ENCODE measurements at regions not wholly inside any gene's neighbourhood (a gene's known extent, or its start where the extent isn't known, plus 50 kb on each side); places are given as distances from the start of the nearest gene placed in this dataset.

DNA sequence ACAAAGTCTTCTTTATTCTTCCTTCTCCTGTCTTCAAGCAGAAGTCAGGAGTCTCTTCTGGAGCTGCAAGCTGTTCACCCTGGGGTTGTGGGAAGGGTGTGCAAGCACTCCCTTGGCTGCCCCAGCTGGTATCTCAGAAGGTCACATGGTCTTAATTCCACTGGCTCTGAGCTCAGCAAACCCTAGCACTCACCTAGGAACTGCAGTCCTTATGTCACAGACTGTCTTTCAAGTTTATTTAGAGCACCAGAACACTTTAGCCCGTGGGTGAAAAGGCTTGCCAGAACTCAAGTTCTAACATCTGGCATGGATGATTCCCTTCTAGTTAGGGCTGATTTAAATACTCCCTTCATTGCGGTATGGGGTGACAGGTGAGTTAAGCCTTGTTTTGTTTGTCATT, 379.0 kb downstream of the CCER1 start:
- TF ChIP-seq, protein P1, sequence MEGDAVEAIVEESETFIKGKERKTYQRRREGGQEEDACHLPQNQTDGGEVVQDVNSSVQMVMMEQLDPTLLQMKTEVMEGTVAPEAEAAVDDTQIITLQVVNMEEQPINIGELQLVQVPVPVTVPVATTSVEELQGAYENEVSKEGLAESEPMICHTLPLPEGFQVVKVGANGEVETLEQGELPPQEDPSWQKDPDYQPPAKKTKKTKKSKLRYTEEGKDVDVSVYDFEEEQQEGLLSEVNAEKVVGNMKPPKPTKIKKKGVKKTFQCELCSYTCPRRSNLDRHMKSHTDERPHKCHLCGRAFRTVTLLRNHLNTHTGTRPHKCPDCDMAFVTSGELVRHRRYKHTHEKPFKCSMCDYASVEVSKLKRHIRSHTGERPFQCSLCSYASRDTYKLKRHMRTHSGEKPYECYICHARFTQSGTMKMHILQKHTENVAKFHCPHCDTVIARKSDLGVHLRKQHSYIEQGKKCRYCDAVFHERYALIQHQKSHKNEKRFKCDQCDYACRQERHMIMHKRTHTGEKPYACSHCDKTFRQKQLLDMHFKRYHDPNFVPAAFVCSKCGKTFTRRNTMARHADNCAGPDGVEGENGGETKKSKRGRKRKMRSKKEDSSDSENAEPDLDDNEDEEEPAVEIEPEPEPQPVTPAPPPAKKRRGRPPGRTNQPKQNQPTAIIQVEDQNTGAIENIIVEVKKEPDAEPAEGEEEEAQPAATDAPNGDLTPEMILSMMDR (conservative IDR thresholded peaks at IDR 0.05 in 1 of 2, IDR thresholded peaks at IDR 0.05 in 1 of 2; ENCODE audit: low read depth in 1 of 2, low read length in 2 of 2), result no peak
- no peak for TF ChIP-seq EZH2 (IDR thresholded peaks at IDR 0.05; ENCODE audit: low read length, missing control alignments)
